ENCODE measurements at regions not wholly inside any gene's neighbourhood (a gene's known extent, or its start where the extent isn't known, plus 50 kb on each side); places are given as distances from the start of the nearest gene placed in this dataset.

DNA sequence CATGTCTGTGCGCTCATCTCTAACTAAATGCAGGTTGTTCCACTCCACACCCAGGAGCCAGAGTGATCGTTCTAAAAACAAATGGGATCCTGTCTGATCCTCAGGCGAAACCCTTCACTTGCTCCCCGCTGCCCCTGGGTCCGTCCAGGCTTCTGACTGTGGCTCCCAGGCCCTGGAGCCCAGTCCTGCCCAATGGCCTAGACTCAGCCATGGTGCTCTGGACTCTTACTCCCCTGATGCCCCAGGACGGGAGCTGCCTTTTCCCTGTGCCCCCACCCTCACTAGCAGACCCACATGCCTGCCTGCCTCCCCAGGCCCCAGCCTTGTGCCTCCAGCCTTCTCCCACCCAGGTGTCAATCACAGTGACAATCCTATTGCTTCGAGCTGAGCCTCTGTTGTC, 256.7 kb downstream of the BMP7 start:
- Histone ChIP-seq H3K9me3 (no peaks in the 10 kb centered on the region), H3K27me3 (peaks cover 57% of the 10 kb centered on the region), H3K36me3 (no peaks in the 10 kb centered on the region), H3K27ac (no peak overlapping the region), H3K4me3 (no peak overlapping the region), H3K4me1 (no peaks in the 10 kb centered on the region)
- no peak for TF ChIP-seq CTCF (IDR thresholded peaks at IDR 0.05)
- ATAC-seq (no peak), DNase-seq (no peak)
- intact Hi-C loops (cut with DNase I) = no loop called here

DNA sequence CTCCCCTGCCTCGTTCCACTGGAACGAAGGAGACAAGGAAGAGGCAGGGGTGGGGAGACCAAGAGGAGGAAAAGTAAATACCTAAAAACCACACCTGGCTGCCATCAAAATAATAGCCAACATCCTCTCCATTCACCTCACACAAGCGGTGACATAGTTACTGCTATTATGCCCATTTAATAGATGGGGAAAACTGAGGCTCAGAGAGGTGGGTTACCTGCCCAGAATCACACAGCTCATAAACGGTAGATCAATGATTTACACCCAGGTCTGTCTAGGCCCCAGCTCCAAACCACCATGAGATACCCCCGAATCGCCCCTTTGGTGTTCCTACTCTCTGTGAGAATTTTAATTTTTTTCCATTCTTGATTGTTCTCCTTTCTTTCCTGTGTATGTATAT, 253.8 kb downstream of the BMP7 start:
- no peaks in the 10 kb centered on the region for H3K9me3 ChIP-seq
- no peaks in the 10 kb centered on the region for H3K36me3 ChIP-seq
- H3K4me1 ChIP-seq = no peaks in the 10 kb centered on the region
- no peak overlapping the region for H3K27ac ChIP-seq
- intact Hi-C loops (cut with DNase I) = no loop called here
- H3K27me3 ChIP-seq = peaks cover 55% of the 10 kb centered on the region
- no peak for DNase-seq
- TF ChIP-seq CTCF (IDR thresholded peaks at IDR 0.05) = no peak
- ATAC-seq = no peak
- no peak overlapping the region for H3K4me3 ChIP-seq

DNA sequence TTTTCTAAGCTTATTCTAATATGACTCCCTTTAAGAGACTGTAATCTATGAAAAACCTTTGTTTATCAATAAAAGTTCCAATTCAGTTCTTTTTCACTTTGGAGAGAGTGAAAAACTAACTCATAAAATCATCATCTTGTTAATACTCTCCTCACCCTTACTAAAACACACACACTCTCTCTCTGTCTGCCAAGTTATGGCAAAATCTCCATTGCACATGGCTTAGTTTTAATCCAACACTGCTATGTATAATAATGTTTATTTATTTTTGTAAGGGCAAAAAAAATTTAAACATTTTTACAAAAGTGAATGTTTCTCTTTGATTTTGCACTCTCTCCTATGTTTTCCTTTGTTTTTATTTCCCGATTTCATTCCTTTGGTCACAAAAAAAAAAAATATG, 253.2 kb downstream of the BMP7 start:
- Histone ChIP-seq H3K27me3 (peaks cover 61% of the 10 kb centered on the region), H3K4me1 (no peaks in the 10 kb centered on the region), H3K36me3 (no peaks in the 10 kb centered on the region), H3K27ac (no peak overlapping the region), H3K4me3 (no peak overlapping the region), H3K9me3 (no peaks in the 10 kb centered on the region)
- TF ChIP-seq CTCF (IDR thresholded peaks at IDR 0.05) = no peak
- no peak for DNase-seq
- intact Hi-C loops (cut with DNase I) = no loop called here
- ATAC-seq = no peak

DNA sequence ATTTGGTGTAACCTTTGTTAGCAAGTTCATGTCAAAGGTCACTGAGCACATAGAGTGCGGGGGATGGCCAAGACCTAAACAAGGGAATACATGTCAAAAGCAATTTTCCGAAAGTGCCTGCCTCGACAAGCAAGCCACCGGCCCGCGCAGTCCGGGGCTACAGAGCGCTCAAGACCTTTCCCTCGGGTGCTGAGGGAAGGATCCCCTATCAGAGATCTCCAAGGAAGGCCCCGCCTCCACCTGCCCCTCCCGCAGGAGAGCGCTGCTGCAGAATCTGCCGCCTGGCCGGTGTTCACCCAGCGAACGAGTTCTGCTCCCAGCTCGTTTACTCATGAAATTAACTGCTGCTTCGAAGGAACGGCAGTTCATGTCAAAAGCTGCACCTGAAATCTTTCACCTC, 252.7 kb downstream of the BMP7 start:
- H3K27me3 ChIP-seq = peaks cover 61% of the 10 kb centered on the region
- no peak overlapping the region for H3K4me3 ChIP-seq
- H3K36me3 ChIP-seq = no peaks in the 10 kb centered on the region
- H3K27ac ChIP-seq = no peak overlapping the region
- TF ChIP-seq CTCF (IDR thresholded peaks at IDR 0.05) = no peak
- DNase-seq = no peak
- intact Hi-C loops (cut with DNase I) = no loop called here
- no peak for ATAC-seq
- H3K9me3 ChIP-seq = no peaks in the 10 kb centered on the region
- H3K4me1 ChIP-seq = no peaks in the 10 kb centered on the region

- TF ChIP-seq CTCF (IDR thresholded peaks at IDR 0.05) = no peak
- Histone ChIP-seq H3K36me3 (no peaks in the 10 kb centered on the region), H3K4me3 (no peak overlapping the region), H3K9me3 (no peaks in the 10 kb centered on the region), H3K4me1 (no peaks in the 10 kb centered on the region), H3K27me3 (peaks cover 39% of the 10 kb centered on the region), H3K27ac (no peak overlapping the region)
- DNase-seq (no peak), ATAC-seq (no peak)
- intact Hi-C loops (cut with DNase I) = no loop called here
These were observed 246.1 kb downstream of the BMP7 start for GRCh38 chr20:57020364-57020763.

DNA sequence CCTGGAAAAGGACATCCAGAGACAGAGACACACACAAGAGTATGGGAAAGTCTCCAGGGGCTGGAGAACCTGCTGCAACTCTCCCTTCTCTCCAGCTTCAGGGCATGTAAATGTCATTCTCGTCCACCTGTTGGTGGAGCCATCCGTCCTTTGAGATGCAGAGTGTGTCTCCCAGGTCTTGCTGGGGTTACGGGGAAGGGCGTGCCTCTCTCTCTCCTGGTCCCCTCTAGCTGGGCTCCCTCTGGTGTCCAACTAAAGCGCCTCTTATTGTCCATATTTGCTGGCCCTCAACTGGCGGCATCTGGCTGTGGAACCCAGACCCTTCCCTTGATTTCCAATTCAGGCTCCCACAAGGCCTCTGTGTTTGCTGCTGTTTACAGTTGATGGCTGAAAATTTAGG, 244.1 kb downstream of the BMP7 start:
- Histone ChIP-seq H3K9me3 (no peaks in the 10 kb centered on the region), H3K27me3 (peaks cover 36% of the 10 kb centered on the region), H3K36me3 (no peaks in the 10 kb centered on the region), H3K4me1 (no peaks in the 10 kb centered on the region), H3K4me3 (no peak overlapping the region), H3K27ac (no peak overlapping the region)
- DNase-seq (no peak), ATAC-seq (no peak)
- intact Hi-C loops (cut with DNase I) = no loop called here
- TF ChIP-seq CTCF (IDR thresholded peaks at IDR 0.05) = no peak

Measured in upper lobe of right lung (tissue), 1 donor.